ENCODE measurements at regions not wholly inside any gene's neighbourhood (a gene's known extent, or its start where the extent isn't known, plus 50 kb on each side); places are given as distances from the start of the nearest gene placed in this dataset.

- no peak for TF ChIP-seq YY1 (IDR thresholded peaks at IDR 0.05; ENCODE audit: extremely low read depth, insufficient replicate concordance, low read depth, low read length)
- TF ChIP-seq CTCF (IDR thresholded peaks at IDR 0.05 in 2 of 3, conservative IDR thresholded peaks at IDR 0.05 in 1 of 3; ENCODE audit: borderline replicate concordance in 1 of 3, insufficient read depth in 1 of 3, low read depth in 2 of 3, low read length in 2 of 3), result no peak
- no peak for TF ChIP-seq POLR2A (IDR thresholded peaks at IDR 0.05; ENCODE audit: borderline replicate concordance, extremely low read depth, insufficient read depth, insufficient read length)
Observed at GRCh38 chr4:181063212-181063611, 1180.0 kb upstream of the TENM3 start.

Data from HCT116 (cell line).